GM12891 (cell line): ENCODE measurements at regions not wholly inside any gene's neighbourhood (a gene's known extent, or its start where the extent isn't known, plus 50 kb on each side); places are given as distances from the start of the nearest gene placed in this dataset.
"Not testable (repeated sequence)": the region's sequence is repeated elsewhere in the genome, so short reads cannot be mapped to it uniquely, and the experiment has no call there.

Experiments used
- DNase-seq: peaks from one replicate; pipeline ENCODE4 v3.0.0; 2011; ENCODE audit warnings: low spot score; ENCODE audit not compliant: insufficient read length
- FAIRE-seq: peaks from 2 replicates; lab custom pipeline; 2011; peaks lifted over from hg19 to GRCh38; lab: Jason Lieb, UNC
- PAX5 ChIP-seq: IDR thresholded peaks from 2 replicates; pipeline ENCODE4 v1.6.1; 2011; ENCODE audit warnings: low read length, moderate library complexity, mild to moderate bottlenecking; ENCODE audit not compliant: insufficient read depth, severe bottlenecking
- POLR2A ChIP-seq: IDR thresholded peaks from 2 replicates; pipeline ENCODE4 v1.6.1; 2011; ENCODE audit warnings: low read depth, low read length, control low read depth
- POLR2AphosphoS5 ChIP-seq: IDR thresholded peaks from 2 replicates; pipeline ENCODE4 v1.6.1; 2011; ENCODE audit warnings: low read depth, low read length, control low read depth
- POU2F2 ChIP-seq: IDR thresholded peaks from 2 replicates; pipeline ENCODE4 v1.6.1; 2011; ENCODE audit warnings: low read depth, mild to moderate bottlenecking, control low read depth, low read length, moderate library complexity
- SPI1 ChIP-seq: IDR thresholded peaks from 2 replicates; pipeline ENCODE4 v1.6.1; 2011; ENCODE audit warnings: low read depth, low read length, control low read depth
- TAF1 ChIP-seq: IDR thresholded peaks from 2 replicates; pipeline ENCODE4 v1.6.1; 2011; ENCODE audit warnings: low read depth, low read length, control low read depth

GRCh38 chr3:25171897-25172296 is 256.2 kb upstream of the RARB start:
- DNase-seq (no peak), FAIRE-seq (no peak)
- no peak for TF ChIP-seq POLR2A
- TF ChIP-seq POU2F2 = no peak
- no peak for TF ChIP-seq PAX5
- no peak for TF ChIP-seq TAF1
- TF ChIP-seq POLR2AphosphoS5 = no peak

- DNase-seq = no peak
- no peak for TF ChIP-seq POLR2AphosphoS5
- TF ChIP-seq POU2F2 = no peak
- no peak for TF ChIP-seq POLR2A
- TF ChIP-seq TAF1 = no peak
- no peak for TF ChIP-seq SPI1
- TF ChIP-seq PAX5 = no peak
- no peak for FAIRE-seq
Measured at GRCh38 chr3:25173606-25174005, 254.5 kb upstream of the RARB start.

DNA sequence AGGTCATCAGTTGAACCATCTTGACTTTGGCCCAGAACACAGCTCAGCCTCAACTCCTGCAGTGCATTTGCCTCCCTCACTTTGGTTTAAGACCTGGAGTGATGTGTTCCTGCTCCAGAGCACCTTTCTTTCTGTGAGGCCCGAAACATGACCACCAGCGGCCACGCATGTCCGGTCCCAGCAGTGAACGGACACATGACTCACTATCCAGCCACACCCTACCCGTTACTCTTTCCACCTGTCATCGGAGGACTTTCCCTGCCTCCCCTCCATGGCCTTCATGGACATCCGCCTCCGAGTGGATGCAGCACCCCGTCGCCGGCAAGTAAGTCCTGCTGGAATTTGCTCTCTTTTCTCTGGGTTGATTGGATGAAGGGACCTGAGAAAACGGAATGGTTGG is 253.8 kb upstream of the RARB start:
- FAIRE-seq (no peak), DNase-seq (no peak)
- TF ChIP-seq POLR2AphosphoS5 (no peak), TAF1 (no peak), SPI1 (no peak), POU2F2 (no peak), POLR2A (no peak), PAX5 (no peak)

- TF ChIP-seq POLR2AphosphoS5 (no peak), SPI1 (no peak), PAX5 (no peak), POLR2A (no peak), TAF1 (no peak), POU2F2 (no peak)
- no peak for DNase-seq
- no peak for FAIRE-seq
Measured at GRCh38 chr3:25177041-25177440, 251.0 kb upstream of the RARB start.

DNA sequence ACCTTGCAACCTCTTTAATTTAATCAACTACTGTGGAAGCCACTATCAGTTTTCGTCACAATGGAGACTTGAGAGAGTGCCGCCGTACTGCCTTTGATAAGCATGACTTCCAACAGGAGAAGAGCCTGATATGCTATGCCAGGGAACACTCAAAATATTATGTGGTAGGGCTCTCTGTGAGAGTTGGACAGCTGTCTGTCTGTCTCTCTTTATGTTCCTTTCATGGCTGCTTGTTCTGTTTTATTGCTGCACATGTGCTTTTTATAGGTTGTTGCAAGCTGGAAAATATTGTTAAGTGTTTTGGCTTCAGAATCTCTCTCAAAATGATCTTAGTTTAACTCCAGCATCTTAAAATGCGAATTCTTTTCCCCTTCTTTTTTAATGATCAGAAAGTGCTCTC is 249.4 kb upstream of the RARB start:
- DNase-seq = no peak
- no peak for TF ChIP-seq TAF1
- no peak for TF ChIP-seq POLR2A
- no peak for TF ChIP-seq POU2F2
- no peak for TF ChIP-seq PAX5
- no peak for TF ChIP-seq POLR2AphosphoS5
- no peak for TF ChIP-seq SPI1
- no peak for FAIRE-seq

- FAIRE-seq (no peak), DNase-seq (no peak)
- TF ChIP-seq POLR2AphosphoS5 = no peak
- TF ChIP-seq TAF1 = no peak
- no peak for TF ChIP-seq SPI1
- TF ChIP-seq POU2F2 = no peak
- TF ChIP-seq POLR2A = no peak
- no peak for TF ChIP-seq PAX5
Measured at GRCh38 chr3:25181096-25181495, 247.0 kb upstream of the RARB start.

GRCh38 chr3:25182794-25183193 is 245.3 kb upstream of the RARB start:
- TF ChIP-seq POLR2A (no peak), POU2F2 (no peak), TAF1 (no peak), PAX5 (no peak), SPI1 (no peak), POLR2AphosphoS5 (no peak)
- FAIRE-seq (no peak), DNase-seq (no peak)

GRCh38 chr3:25184641-25185250 is 243.3 kb upstream of the RARB start:
- no peak for TF ChIP-seq POU2F2
- no peak for TF ChIP-seq SPI1
- no peak for TF ChIP-seq POLR2AphosphoS5
- TF ChIP-seq PAX5 = no peak
- TF ChIP-seq POLR2A = no peak
- no peak for TF ChIP-seq TAF1
- DNase-seq (no peak), FAIRE-seq (no peak)

GRCh38 chr3:25191673-25192072 is 236.4 kb upstream of the RARB start:
- DNase-seq (no peak), FAIRE-seq (no peak)
- no peak for TF ChIP-seq POU2F2
- TF ChIP-seq POLR2AphosphoS5 = no peak

- not testable (repeated sequence) for FAIRE-seq, DNase-seq
Measured at GRCh38 chr3:25199567-25199966, 228.5 kb upstream of the RARB start.

DNA sequence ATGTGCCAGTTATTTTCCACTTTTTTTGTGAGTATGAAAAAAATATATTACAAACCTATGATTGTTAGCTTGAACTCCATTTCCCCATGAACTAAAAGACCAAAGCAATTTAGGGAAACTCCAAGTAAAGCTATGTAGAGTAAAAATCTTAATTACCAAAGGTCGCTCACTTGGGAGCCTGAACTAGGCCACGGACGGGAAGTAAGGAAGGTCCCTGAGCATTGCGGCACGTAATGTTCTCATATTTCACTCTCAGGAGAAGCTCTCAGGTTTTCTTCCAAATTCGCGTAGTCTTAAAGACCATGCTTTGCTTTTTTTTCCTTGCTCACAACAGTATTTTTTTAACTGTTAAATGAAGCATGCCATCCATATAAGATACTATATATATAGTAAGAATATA is 215.3 kb upstream of the RARB start:
- DNase-seq (no peak), FAIRE-seq (no peak)
- TF ChIP-seq POLR2A (no peak), PAX5 (no peak), POLR2AphosphoS5 (no peak), POU2F2 (no peak), TAF1 (no peak), SPI1 (no peak)
